Astrocyte (in vitro differentiated cells and primary cell): ENCODE measurements at regions not wholly inside any gene's neighbourhood (a gene's known extent, or its start where the extent isn't known, plus 50 kb on each side); places are given as distances from the start of the nearest gene placed in this dataset.

Source experiments
- DNase-seq: peaks from one replicate; pipeline ENCODE4 v3.0.0-alpha.2; 2010; ENCODE audit warnings: low read depth
- FAIRE-seq: peaks from 2 replicates; lab custom pipeline; 2011; peaks lifted over from hg19 to GRCh38; lab: Jason Lieb, UNC
- H2AFZ ChIP-seq: 2 replicates; pipeline ENCODE4 v1.6.0; 2012; ENCODE audit warnings: low read depth, low read length, inconsistent platforms
- H3K27ac ChIP-seq: 2 replicates; pipeline ENCODE4 v1.5.1; 2011; ENCODE audit warnings: low read depth, low read length, inconsistent platforms
- H3K27me3 ChIP-seq: 2 replicates; pipeline ENCODE4 v1.6.0; 2011; ENCODE audit warnings: low read length, inconsistent platforms; ENCODE audit not compliant: insufficient read depth
- H3K36me3 ChIP-seq: 2 replicates; pipeline ENCODE4 v1.5.1; 2011; ENCODE audit warnings: low read length, inconsistent platforms; ENCODE audit not compliant: insufficient read depth
- H3K4me1 ChIP-seq: 2 replicates; pipeline ENCODE4 v1.5.1; 2011; ENCODE audit warnings: low read length, inconsistent platforms; ENCODE audit not compliant: insufficient read depth
- H3K4me2 ChIP-seq: 2 replicates; pipeline ENCODE4 v1.6.0; 2012; ENCODE audit warnings: low read length, inconsistent platforms
- H3K4me3 ChIP-seq: 2 replicates; pipeline ENCODE4 v1.5.1; 2011; ENCODE audit warnings: low read depth, mild to moderate bottlenecking, low read length, inconsistent platforms; ENCODE audit not compliant: insufficient read depth
- H3K79me2 ChIP-seq: 2 replicates; pipeline ENCODE4 v1.6.0; 2012; ENCODE audit warnings: mild to moderate bottlenecking, low read length, inconsistent platforms; ENCODE audit not compliant: insufficient read depth
- H3K9ac ChIP-seq: 2 replicates; pipeline ENCODE4 v1.6.0; 2012; ENCODE audit warnings: mild to moderate bottlenecking, low read length, inconsistent platforms
- H3K9me3 ChIP-seq: 2 replicates; pipeline ENCODE4 v1.5.1; 2012; ENCODE audit warnings: low read depth, mild to moderate bottlenecking, low read length, inconsistent platforms; ENCODE audit not compliant: insufficient read depth
- H4K20me1 ChIP-seq: 2 replicates; pipeline ENCODE4 v1.6.0; 2012; ENCODE audit warnings: low read length, inconsistent platforms; ENCODE audit not compliant: insufficient read depth
- H3K27ac Mint-ChIP-seq: one replicate; pipeline ENCODE4 v1.8.0; 2021; ENCODE audit warnings: mild to moderate bottlenecking, mixed read lengths; ENCODE audit not compliant: unreplicated experiment
- H3K27me3 Mint-ChIP-seq: one replicate; pipeline ENCODE4 v1.8.0; 2021; ENCODE audit warnings: low read depth, mixed read lengths; ENCODE audit not compliant: unreplicated experiment
- H3K36me3 Mint-ChIP-seq: one replicate; pipeline ENCODE4 v1.8.0; 2021; ENCODE audit warnings: low read depth, mixed read lengths; ENCODE audit not compliant: unreplicated experiment
- H3K4me1 Mint-ChIP-seq: one replicate; pipeline ENCODE4 v1.8.0; 2021; ENCODE audit warnings: low read depth, mixed read lengths; ENCODE audit not compliant: unreplicated experiment
- H3K4me3 Mint-ChIP-seq: one replicate; pipeline ENCODE4 v1.8.0; 2021; ENCODE audit warnings: mild to moderate bottlenecking, moderate library complexity, mixed read lengths; ENCODE audit not compliant: unreplicated experiment
- H3K9me3 Mint-ChIP-seq: one replicate; pipeline ENCODE4 v1.8.0; 2021; ENCODE audit warnings: mild to moderate bottlenecking, mixed read lengths; ENCODE audit not compliant: unreplicated experiment
- CTCF ChIP-seq: IDR thresholded peaks from 2 replicates; pipeline ENCODE4 v1.5.1; 2011; ENCODE audit warnings: low read depth, mild to moderate bottlenecking, inconsistent platforms, low read length, moderate library complexity; ENCODE audit not compliant: insufficient read depth
- EZH2 ChIP-seq: IDR thresholded peaks from 2 replicates; pipeline ENCODE4 v1.6.1; 2012; ENCODE audit warnings: mild to moderate bottlenecking, low read length, inconsistent platforms; ENCODE audit not compliant: insufficient read depth

DNA sequence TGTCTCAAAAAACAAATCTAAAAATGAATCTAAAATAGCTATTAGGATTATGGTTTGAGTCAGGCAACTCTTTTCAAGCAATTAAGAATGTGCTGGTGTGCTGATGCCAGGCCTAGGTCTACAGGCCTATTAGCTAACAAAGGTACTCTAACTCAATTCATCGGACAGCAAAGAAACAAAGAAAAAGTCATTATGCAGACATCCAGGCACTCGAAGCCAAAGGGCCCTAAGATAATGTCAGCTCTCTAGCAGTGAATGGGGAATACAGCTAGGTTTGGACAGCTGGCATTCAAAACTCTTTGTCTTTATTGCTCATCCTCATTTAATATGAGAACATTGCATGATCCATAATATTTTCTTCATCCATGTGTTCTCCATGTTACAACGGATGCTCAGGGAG is 108.5 kb downstream of the TMEM114 start:
- no peaks in the 10 kb centered on the region for H3K36me3 ChIP-seq
- FAIRE-seq: no peak
- Mint-ChIP-seq H3K9me3 (no peaks in the 10 kb centered on the region), H3K4me3 (no peak overlapping the region), H3K27ac (no peak overlapping the region), H3K27me3 (peaks cover 23% of the 10 kb centered on the region), H3K4me1 (no peaks in the 10 kb centered on the region), H3K36me3 (no peaks in the 10 kb centered on the region)
- no peak for DNase-seq
- TF ChIP-seq CTCF (no peak), EZH2 (no peak)
- H2AFZ ChIP-seq: no peak overlapping the region
- H3K27me3 ChIP-seq: no peaks in the 10 kb centered on the region
- no peak overlapping the region for H3K4me3 ChIP-seq
- no peak overlapping the region for H3K9ac ChIP-seq
- H4K20me1 ChIP-seq: no peaks in the 10 kb centered on the region
- no peaks in the 10 kb centered on the region for H3K9me3 ChIP-seq
- H3K4me1 ChIP-seq: no peaks in the 10 kb centered on the region
- H3K79me2 ChIP-seq: no peaks in the 10 kb centered on the region
- no peak overlapping the region for H3K27ac ChIP-seq
- no peak overlapping the region for H3K4me2 ChIP-seq

- Histone ChIP-seq H3K4me3 (no peak overlapping the region), H3K79me2 (no peaks in the 10 kb centered on the region), H3K27ac (no peak overlapping the region), H4K20me1 (no peaks in the 10 kb centered on the region), H3K4me1 (no peaks in the 10 kb centered on the region), H3K4me2 (no peak overlapping the region), H2AFZ (no peak overlapping the region), H3K9ac (no peak overlapping the region), H3K36me3 (no peaks in the 10 kb centered on the region), H3K9me3 (peaks cover 3% of the 10 kb centered on the region), H3K27me3 (no peaks in the 10 kb centered on the region)
- Mint-ChIP-seq H3K4me3 (no peak overlapping the region), H3K9me3 (no peaks in the 10 kb centered on the region), H3K27me3 (peaks cover 9% of the 10 kb centered on the region), H3K4me1 (no peaks in the 10 kb centered on the region), H3K36me3 (no peaks in the 10 kb centered on the region), H3K27ac (no peak overlapping the region)
- DNase-seq: no peak
- TF ChIP-seq CTCF (no peak), EZH2 (no peak)
- no peak for FAIRE-seq
Measured at GRCh38 chr16:8476824-8477223, 113.5 kb downstream of the TMEM114 start.

GRCh38 chr16:8474587-8474986 is 115.7 kb downstream of the TMEM114 start:
- Mint-ChIP-seq H3K27ac (no peak overlapping the region), H3K36me3 (no peaks in the 10 kb centered on the region), H3K4me1 (no peaks in the 10 kb centered on the region), H3K4me3 (no peak overlapping the region), H3K27me3 (peaks cover 10% of the 10 kb centered on the region), H3K9me3 (no peaks in the 10 kb centered on the region)
- H3K36me3 ChIP-seq: no peaks in the 10 kb centered on the region
- no peak for TF ChIP-seq CTCF
- TF ChIP-seq EZH2: no peak
- H4K20me1 ChIP-seq: no peaks in the 10 kb centered on the region
- no peak overlapping the region for H3K9ac ChIP-seq
- H3K4me2 ChIP-seq: no peak overlapping the region
- no peaks in the 10 kb centered on the region for H3K4me1 ChIP-seq
- no peaks in the 10 kb centered on the region for H3K27me3 ChIP-seq
- no peak overlapping the region for H3K4me3 ChIP-seq
- peaks cover 3% of the 10 kb centered on the region for H3K9me3 ChIP-seq
- DNase-seq (no peak), FAIRE-seq (no peak)
- no peak overlapping the region for H3K27ac ChIP-seq
- H3K79me2 ChIP-seq: no peaks in the 10 kb centered on the region
- H2AFZ ChIP-seq: no peak overlapping the region
